Lung (tissue), 11 donors: ENCODE measurements at regions not wholly inside any gene's neighbourhood (a gene's known extent, or its start where the extent isn't known, plus 50 kb on each side); places are given as distances from the start of the nearest gene placed in this dataset.

ENCODE experiments used
- ATAC-seq: fragments of 200-7000 bp; cut with Tn5 transposase; one replicate; pipeline ENCODE4 v1.9.1; 2020; ENCODE audit warnings: moderate number of reproducible peaks; ENCODE audit not compliant: insufficient read depth, low FRiP score
- DNase-seq, 3 donors: peaks; one replicate each; pipeline ENCODE4 v3.0.0-alpha.2; 2013 to 2017
- H3K27ac ChIP-seq, 2 donors: one replicate each; pipeline ENCODE4 v1.5.1; 2013; ENCODE audit warnings: mild to moderate bottlenecking in 2 of 2, moderate library complexity in 2 of 2, control low read depth in 1 of 2, inconsistent platforms in 1 of 2, low read depth in 1 of 2, low read length in 1 of 2
- H3K27me3 ChIP-seq, 3 donors: one replicate each; pipeline ENCODE4 v1.5.1; 2013; ENCODE audit warnings: low read length in 2 of 3; ENCODE audit not compliant: control insufficient read depth in 3 of 3, insufficient read depth in 3 of 3
- H3K36me3 ChIP-seq, 4 donors: one replicate each; pipeline ENCODE4 v1.5.1; 2013; ENCODE audit warnings: low read length in 4 of 4, mild to moderate bottlenecking in 1 of 4, moderate library complexity in 1 of 4; ENCODE audit not compliant: control insufficient read depth in 4 of 4, insufficient read depth in 4 of 4
- H3K4me1 ChIP-seq, 5 donors: one replicate each; pipeline ENCODE4 v1.5.1; 2013; ENCODE audit warnings: low read length in 5 of 5, mild to moderate bottlenecking in 2 of 5, moderate library complexity in 1 of 5; ENCODE audit not compliant: control insufficient read depth in 5 of 5, insufficient read depth in 5 of 5
- H3K4me3 ChIP-seq: one replicate; pipeline ENCODE4 v1.5.1; 2013; ENCODE audit warnings: mild to moderate bottlenecking, control low read depth, moderate library complexity
- H3K9ac ChIP-seq, 2 donors: one replicate each; pipeline ENCODE4 v1.5.1; 2013; ENCODE audit warnings: low read length in 2 of 2, control low read depth in 1 of 2; ENCODE audit not compliant: insufficient read depth in 1 of 2
- H3K9me3 ChIP-seq, 4 donors: one replicate each; pipeline ENCODE4 v1.5.1; 2013; ENCODE audit warnings: low read length in 3 of 4, mild to moderate bottlenecking in 1 of 4, moderate library complexity in 1 of 4; ENCODE audit not compliant: control insufficient read depth in 4 of 4, insufficient read depth in 3 of 4
- WGBS, 2 donors: extraction: QIAGEN DNeasy Blood & Tissue Kit; methylation state at CpG; one replicate each; pipeline ENCODE4 v1.1.7; 2013; 5-methylcytosine and 5-hydroxymethylcytosine counted together
- TF ChIP-seq, protein P1 (sequence below): IDR thresholded peaks from 2 replicates; pipeline ENCODE4 v1.5.1; 2012; ENCODE audit warnings: mild to moderate bottlenecking; ENCODE audit errors: control extremely low read depth, extremely low read depth
- donor health status: control.
- donor health status: control.
- donor health status: Bipolar disorder and iron deficiency.
- donor health status: healthy.
- donor health status: DM: yes; HTN: yes; CAD: no.

DNA sequence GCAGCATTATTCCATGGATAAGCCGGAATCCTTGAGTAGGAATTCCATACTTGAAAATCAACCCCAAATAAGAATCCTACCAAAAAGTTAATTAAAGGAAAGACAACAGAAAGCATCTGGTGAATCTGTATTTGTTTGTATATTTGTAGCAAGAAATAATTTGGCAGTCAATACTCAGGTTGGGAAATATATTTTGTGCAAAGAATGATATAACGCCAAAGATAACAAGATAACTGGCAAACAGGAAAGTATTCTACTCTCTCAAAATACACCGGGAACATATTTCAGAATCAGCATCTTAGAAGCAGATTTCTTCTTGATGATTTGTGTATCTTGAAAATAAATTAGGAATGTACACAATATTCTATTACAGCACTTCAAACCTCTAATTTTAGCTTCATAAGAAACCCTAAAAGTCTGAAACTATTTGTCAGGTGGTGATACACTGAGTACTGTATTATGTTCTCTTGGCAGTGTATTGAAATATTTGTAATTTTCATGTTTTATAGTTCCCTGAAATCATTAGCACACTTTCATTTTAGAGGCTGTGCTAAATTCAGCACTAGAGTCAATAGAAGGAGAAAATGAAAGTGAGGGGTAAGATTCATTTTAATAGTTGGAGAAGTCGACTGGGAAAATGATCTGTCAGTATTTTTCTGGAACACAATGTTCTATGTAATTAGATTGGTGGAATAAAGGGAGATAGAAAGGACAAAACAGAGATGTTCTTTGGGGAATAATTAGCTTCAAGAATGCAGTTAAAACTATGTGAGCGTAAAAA is 879.7 kb upstream of the GJE1 start:
- peaks cover 0 to 4% (median 0%) of the 10 kb centered on the region in 4 donors for H3K9me3 ChIP-seq
- H3K36me3 ChIP-seq, result no peaks in the 10 kb centered on the region
- peaks cover 0 to 3% (median 0%) of the 10 kb centered on the region in 5 donors for H3K4me1 ChIP-seq
- TF ChIP-seq, protein P1, sequence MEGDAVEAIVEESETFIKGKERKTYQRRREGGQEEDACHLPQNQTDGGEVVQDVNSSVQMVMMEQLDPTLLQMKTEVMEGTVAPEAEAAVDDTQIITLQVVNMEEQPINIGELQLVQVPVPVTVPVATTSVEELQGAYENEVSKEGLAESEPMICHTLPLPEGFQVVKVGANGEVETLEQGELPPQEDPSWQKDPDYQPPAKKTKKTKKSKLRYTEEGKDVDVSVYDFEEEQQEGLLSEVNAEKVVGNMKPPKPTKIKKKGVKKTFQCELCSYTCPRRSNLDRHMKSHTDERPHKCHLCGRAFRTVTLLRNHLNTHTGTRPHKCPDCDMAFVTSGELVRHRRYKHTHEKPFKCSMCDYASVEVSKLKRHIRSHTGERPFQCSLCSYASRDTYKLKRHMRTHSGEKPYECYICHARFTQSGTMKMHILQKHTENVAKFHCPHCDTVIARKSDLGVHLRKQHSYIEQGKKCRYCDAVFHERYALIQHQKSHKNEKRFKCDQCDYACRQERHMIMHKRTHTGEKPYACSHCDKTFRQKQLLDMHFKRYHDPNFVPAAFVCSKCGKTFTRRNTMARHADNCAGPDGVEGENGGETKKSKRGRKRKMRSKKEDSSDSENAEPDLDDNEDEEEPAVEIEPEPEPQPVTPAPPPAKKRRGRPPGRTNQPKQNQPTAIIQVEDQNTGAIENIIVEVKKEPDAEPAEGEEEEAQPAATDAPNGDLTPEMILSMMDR, result no peak
- ATAC-seq, result no peak
- no peaks in the 10 kb centered on the region for H3K27me3 ChIP-seq
- no peak overlapping the region for H3K27ac ChIP-seq
- 60 to 75% methylated on average over 5 of the region's 5 CpGs for WGBS, 2 donors
- H3K9ac ChIP-seq, result peak overlapping the region in 1 of 2 donors; percentile 43
- peak in 2 of 3 donors; percentile 8 for DNase-seq
- no peak overlapping the region for H3K4me3 ChIP-seq

DNA sequence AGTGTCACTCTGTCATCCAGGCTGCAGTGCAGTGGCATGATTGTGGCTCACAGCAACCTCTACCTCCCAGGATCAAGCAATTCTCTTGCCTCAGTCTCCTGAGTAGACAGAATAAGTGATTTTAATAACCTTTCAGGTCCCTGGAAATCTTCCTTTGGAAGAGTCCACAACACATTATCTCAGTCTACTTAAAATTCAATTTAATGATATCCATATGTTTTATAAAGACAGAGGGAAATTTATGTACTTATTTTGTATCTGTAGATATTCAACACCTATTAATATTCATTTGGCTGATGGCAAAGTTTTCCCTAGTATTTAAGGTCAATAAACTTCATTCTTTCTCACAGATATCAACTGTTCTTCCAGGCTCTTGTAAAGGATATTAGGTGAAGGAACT is 881.4 kb upstream of the GJE1 start:
- Histone ChIP-seq H3K4me1 (peaks cover 0 to 3% (median 0%) of the 10 kb centered on the region in 5 donors), H3K4me3 (no peak overlapping the region), H3K36me3 (no peaks in the 10 kb centered on the region), H3K9me3 (peaks cover 0 to 4% (median 0%) of the 10 kb centered on the region in 4 donors), H3K27me3 (no peaks in the 10 kb centered on the region), H3K9ac (no peak overlapping the region), H3K27ac (no peak overlapping the region)
- ATAC-seq, result no peak
- TF ChIP-seq, protein P1, result no peak
- DNase-seq, result no peak

DNA sequence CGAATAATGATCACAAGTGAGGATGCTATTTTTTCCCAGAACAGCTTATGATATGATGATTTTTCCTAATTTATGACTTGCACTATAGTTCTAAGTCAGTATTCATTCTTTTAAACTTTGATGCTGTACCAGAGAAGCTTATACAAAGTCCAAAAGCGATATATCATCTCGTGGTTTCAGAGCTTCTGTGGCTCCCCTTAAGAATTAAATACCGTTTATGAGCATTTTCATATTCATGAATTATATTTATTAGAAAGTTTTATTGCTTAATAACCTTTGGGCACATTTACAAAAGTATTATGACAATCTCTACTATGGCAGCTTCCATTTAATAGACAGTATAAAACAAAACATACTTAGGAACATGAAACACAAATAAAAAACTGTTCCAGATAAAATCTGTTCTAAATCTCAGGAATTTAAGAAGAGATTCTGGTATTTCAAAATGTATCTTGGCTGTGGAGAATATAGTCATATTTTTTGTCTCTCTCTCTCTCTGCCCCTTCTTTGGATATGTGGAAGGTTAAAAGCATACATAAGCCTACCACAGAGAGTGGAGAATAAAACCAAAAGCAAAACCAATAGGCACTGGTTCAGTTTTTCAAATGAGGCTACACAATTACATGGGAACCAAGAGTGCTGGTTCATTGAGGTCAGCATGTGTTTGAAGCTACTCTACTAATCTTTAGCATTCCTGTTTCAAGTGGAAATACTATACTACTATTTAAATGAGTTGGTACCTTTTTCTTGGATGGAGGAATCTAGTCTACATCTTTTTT is 884.5 kb upstream of the GJE1 start:
- TF ChIP-seq, protein P1, result no peak
- Histone ChIP-seq H3K36me3 (no peaks in the 10 kb centered on the region), H3K9me3 (no peaks in the 10 kb centered on the region), H3K27me3 (no peaks in the 10 kb centered on the region), H3K4me1 (no peaks in the 10 kb centered on the region), H3K9ac (no peak overlapping the region), H3K27ac (no peak overlapping the region), H3K4me3 (no peak overlapping the region)
- DNase-seq (no peak), ATAC-seq (no peak)
- WGBS, 2 donors, result 87 to 95% methylated on average over 4 of the region's 4 CpGs
